ENCODE measurements at regions not wholly inside any gene's neighbourhood (a gene's known extent, or its start where the extent isn't known, plus 50 kb on each side); places are given as distances from the start of the nearest gene placed in this dataset.

DNA sequence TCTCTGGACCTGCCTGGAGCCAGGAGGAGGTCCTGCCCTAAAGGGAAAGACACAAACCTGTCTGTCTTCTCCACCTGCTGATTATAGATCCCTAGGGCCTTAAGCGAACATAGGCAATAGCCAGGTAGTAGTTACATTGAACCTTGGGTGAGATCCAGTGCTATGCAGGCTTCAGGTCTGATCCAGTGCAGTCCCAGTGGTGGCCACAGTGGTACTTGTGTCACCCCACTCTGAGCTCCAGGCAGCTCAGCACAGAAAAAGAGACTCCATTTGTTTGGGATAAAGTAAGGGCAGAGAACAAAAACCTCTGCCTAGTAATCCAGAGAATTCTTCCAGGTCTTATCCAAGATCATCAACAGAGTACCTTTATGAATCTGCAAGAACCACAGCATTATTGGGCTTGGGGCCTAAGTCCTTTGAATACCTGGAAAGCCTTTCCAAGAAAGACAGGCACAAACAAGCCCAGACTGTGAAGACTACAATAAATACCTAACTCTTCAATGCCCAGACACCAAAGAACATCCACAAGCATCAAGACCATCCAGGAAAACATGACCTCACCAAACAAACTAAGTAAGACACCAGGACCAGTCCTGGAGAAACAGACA, 60.4 kb upstream of the KTN1 start:
- H3K36me3 ChIP-seq, result no peaks in the 10 kb centered on the region
- intact Hi-C loops (cut with DNase I; ENCODE audit: low total_unique reads), result no loop called here
- TF ChIP-seq, protein P1, sequence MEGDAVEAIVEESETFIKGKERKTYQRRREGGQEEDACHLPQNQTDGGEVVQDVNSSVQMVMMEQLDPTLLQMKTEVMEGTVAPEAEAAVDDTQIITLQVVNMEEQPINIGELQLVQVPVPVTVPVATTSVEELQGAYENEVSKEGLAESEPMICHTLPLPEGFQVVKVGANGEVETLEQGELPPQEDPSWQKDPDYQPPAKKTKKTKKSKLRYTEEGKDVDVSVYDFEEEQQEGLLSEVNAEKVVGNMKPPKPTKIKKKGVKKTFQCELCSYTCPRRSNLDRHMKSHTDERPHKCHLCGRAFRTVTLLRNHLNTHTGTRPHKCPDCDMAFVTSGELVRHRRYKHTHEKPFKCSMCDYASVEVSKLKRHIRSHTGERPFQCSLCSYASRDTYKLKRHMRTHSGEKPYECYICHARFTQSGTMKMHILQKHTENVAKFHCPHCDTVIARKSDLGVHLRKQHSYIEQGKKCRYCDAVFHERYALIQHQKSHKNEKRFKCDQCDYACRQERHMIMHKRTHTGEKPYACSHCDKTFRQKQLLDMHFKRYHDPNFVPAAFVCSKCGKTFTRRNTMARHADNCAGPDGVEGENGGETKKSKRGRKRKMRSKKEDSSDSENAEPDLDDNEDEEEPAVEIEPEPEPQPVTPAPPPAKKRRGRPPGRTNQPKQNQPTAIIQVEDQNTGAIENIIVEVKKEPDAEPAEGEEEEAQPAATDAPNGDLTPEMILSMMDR (IDR thresholded peaks at IDR 0.05), result no peak
- TF ChIP-seq POLR2A (IDR thresholded peaks at IDR 0.05) (no peak), POLR2AphosphoS5 (IDR thresholded peaks at IDR 0.05) (no peak)
- H3K27me3 ChIP-seq, result no peaks in the 10 kb centered on the region
- H3K27ac ChIP-seq, result peak overlapping the region; percentile 61 to 66
- DNase-seq (ENCODE audit: low spot score in 2 of 2), result peak in 1 of 2 donors; percentile 39
- H3K4me1 ChIP-seq, result no peaks in the 10 kb centered on the region
- H3K9me3 ChIP-seq, result no peaks in the 10 kb centered on the region
- no peak overlapping the region for H3K4me3 ChIP-seq

DNA sequence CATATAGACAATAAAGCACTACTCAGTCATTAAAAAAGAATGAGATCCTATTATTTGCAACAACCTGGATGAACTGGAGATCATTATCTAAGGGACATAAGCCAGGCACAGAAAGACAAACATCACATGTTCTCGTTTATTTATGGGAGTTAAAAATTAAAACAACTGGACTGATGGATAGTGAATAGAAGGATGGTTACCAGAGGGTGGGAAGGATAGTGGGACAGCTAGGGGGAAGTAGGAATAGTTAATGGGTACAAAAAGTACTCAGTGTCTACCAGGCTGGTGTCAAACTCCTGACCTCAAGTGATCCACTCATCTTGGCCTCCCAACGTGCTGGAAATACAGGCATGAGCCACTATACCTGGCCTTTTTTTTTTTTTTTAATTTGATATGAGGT, 56.7 kb upstream of the KTN1 start:
- no peaks in the 10 kb centered on the region for H3K27me3 ChIP-seq
- no peak overlapping the region for H3K4me3 ChIP-seq
- no peak for DNase-seq (ENCODE audit: low spot score in 2 of 2)
- H3K27ac ChIP-seq, result no peak overlapping the region
- intact Hi-C loops (cut with DNase I; ENCODE audit: low total_unique reads), result no loop called here
- TF ChIP-seq POLR2AphosphoS5 (IDR thresholded peaks at IDR 0.05) (no peak), POLR2A (IDR thresholded peaks at IDR 0.05) (no peak)
- TF ChIP-seq, protein P1 (IDR thresholded peaks at IDR 0.05), result no peak
- H3K9me3 ChIP-seq, result no peaks in the 10 kb centered on the region
- H3K36me3 ChIP-seq, result no peaks in the 10 kb centered on the region
- no peaks in the 10 kb centered on the region for H3K4me1 ChIP-seq

All from breast epithelium (tissue), 4 donors.